PC-3 (cell line): ENCODE measurements at regions not wholly inside any gene's neighbourhood (a gene's known extent, or its start where the extent isn't known, plus 50 kb on each side); places are given as distances from the start of the nearest gene placed in this dataset.

Source experiments
- ATAC-seq: fragments of 200-7000 bp; cut with Tn5 transposase; 2 replicates; pipeline ENCODE4 v1.9.1; 2020; ENCODE audit warnings: mild to moderate bottlenecking, moderate library complexity
- BruUV-seq: library from RNA; stranded (reverse); fragments of 400-500 nt; replicated peaks from 2 replicates; lab custom pipeline; 2021; lab: Mats Ljungman, UMichigan
- CTCF ChIA-PET: fragments of 300-600 bp; sonication (Branson Sonifier 250); formaldehyde crosslinking; loops from one replicate; lab custom pipeline; 2022; ENCODE audit warnings: antibody characterized with exemption; lab: Charles Lee
- POLR2A ChIA-PET: fragments of 300-600 bp; sonication (Branson Sonifier 250); formaldehyde crosslinking; loops from one replicate; lab custom pipeline; 2022; ENCODE audit warnings: antibody characterized with exemption; ENCODE audit not compliant: unreplicated experiment; lab: Charles Lee
- DNase-seq: peaks from one replicate; pipeline ENCODE4 v3.0.0-alpha.2; 2015
- H2AFZ ChIP-seq: fragments of 300-600 bp; sonication (generic); 2 replicates; pipeline ENCODE4 v1.6.0; 2016; ENCODE audit warnings: antibody characterized with exemption, low read length
- H3F3A ChIP-seq: fragments of 300-600 bp; sonication (generic); one replicate; pipeline ENCODE4 v1.6.0; 2017; ENCODE audit warnings: antibody characterized with exemption, low read length, control low read depth, mild to moderate bottlenecking; ENCODE audit not compliant: unreplicated experiment
- H3K27ac ChIP-seq: fragments of 300-600 bp; sonication (generic); 2 replicates; pipeline ENCODE4 v1.5.1; 2016; ENCODE audit warnings: mild to moderate bottlenecking, low read length
- H3K27me3 ChIP-seq: fragments of 300-600 bp; sonication (generic); 2 replicates; pipeline ENCODE4 v1.6.1; 2016; ENCODE audit warnings: low read length, mixed read lengths
- H3K36me3 ChIP-seq: fragments of 300-600 bp; sonication (generic); 2 replicates; pipeline ENCODE4 v1.6.1; 2016; ENCODE audit warnings: low read depth, mixed run types, low read length, mixed read lengths
- H3K4me1 ChIP-seq: fragments of 300-600 bp; sonication (generic); 2 replicates; pipeline ENCODE4 v1.5.1; 2016; ENCODE audit warnings: low read length; ENCODE audit not compliant: insufficient read depth
- H3K4me2 ChIP-seq: fragments of 300-600 bp; sonication (generic); 2 replicates; pipeline ENCODE4 v1.6.0; 2016; ENCODE audit warnings: low read length
- H3K4me3 ChIP-seq: fragments of 300-600 bp; sonication (generic); 2 replicates; pipeline ENCODE4 v1.5.1; 2016; ENCODE audit warnings: mild to moderate bottlenecking, low read length, mixed read lengths
- H3K79me2 ChIP-seq: fragments of 300-600 bp; sonication (generic); 2 replicates; pipeline ENCODE4 v1.6.1; 2017; ENCODE audit warnings: low read length, mixed read lengths
- H3K9ac ChIP-seq: fragments of 300-600 bp; sonication (generic); 2 replicates; pipeline ENCODE4 v1.6.0; 2016; ENCODE audit warnings: mild to moderate bottlenecking, low read length
- H3K9me2 ChIP-seq: fragments of 300-600 bp; sonication (generic); replicated peaks from 2 replicates; pipeline ENCODE4 v1.6.1; 2016; ENCODE audit warnings: mixed run types, low read length, mixed read lengths
- H3K9me3 ChIP-seq: fragments of 300-600 bp; sonication (generic); 2 replicates; pipeline ENCODE4 v1.6.1; 2016; ENCODE audit warnings: low read length, mixed read lengths
- H4K20me1 ChIP-seq: fragments of 300-600 bp; sonication (generic); 2 replicates; pipeline ENCODE4 v1.6.1; 2016; ENCODE audit warnings: low read length, mixed read lengths
- EZH2 ChIP-seq: fragments of 300-600 bp; sonication (generic); IDR thresholded peaks from one replicate; pipeline ENCODE4 v1.6.1; 2017; ENCODE audit warnings: antibody characterized with exemption, mild to moderate bottlenecking, low read length; ENCODE audit not compliant: unreplicated experiment
- EZH2phosphoT487 ChIP-seq: fragments of 300-600 bp; sonication (generic); IDR thresholded peaks from 2 replicates; pipeline ENCODE4 v1.6.1; 2018; ENCODE audit warnings: mild to moderate bottlenecking, antibody characterized with exemption, low read length, borderline replicate concordance
- intact Hi-C: fragments of 100-400 bp; cut with micrococcal nuclease; formaldehyde crosslinking; loops from 2 replicates; pipeline ENCODE4 v1.9.0; 2023
- TF ChIP-seq, protein P1 (sequence below): fragments of 300-600 bp; sonication (generic); conservative IDR thresholded peaks from 2 replicates; pipeline ENCODE4 v1.5.1; 2017; ENCODE audit warnings: antibody characterized with exemption, low read depth, mild to moderate bottlenecking, low read length

DNA sequence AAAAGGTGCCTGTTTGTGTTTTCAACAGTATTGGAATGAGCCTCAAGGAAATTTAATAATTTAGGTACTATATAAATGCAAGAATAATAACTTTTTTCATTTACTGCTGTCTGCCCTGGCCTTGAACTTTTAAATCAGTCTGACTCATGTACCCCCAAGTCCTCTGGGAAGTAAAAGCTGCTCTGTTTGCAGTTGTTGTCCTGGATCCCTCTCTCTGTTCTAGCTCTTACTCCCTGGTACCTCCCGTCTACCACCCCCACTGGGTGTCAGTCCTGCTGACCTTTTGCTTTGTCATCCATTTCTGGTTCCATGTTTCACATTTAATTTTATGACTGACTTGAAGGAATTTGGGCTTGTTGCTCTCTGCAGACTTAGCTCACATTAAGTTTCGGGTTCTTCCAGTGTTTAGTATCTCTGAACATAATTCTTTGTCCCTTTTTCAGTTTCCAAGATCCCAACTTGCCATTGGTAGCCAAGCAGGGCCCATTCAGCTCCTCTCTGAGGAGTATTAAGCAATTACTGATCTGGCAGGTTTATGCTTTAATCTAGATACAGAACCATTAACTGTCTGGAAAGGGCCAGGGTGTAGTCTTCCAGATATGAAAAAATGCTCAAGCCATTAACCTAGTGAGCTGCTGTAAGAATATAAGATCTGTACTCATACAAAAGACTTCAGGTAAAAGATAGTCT, 208.7 kb upstream of the FAM3C start:
- Histone ChIP-seq H3K79me2 (no peaks in the 10 kb centered on the region), H3K4me2 (no peak overlapping the region), H3K36me3 (no peaks in the 10 kb centered on the region), H3K27me3 (peaks cover 37% of the 10 kb centered on the region), H3K9me2 (no peaks in the 10 kb centered on the region), H3K9me3 (no peaks in the 10 kb centered on the region), H4K20me1 (no peaks in the 10 kb centered on the region), H3K9ac (no peak overlapping the region), H3K27ac (no peak overlapping the region), H3K4me1 (no peaks in the 10 kb centered on the region), H3F3A (no peaks in the 10 kb centered on the region), H2AFZ (no peak overlapping the region), H3K4me3 (no peak overlapping the region)
- BruUV-seq: no TSS peak
- ChIA-PET CTCF (interaction anchor here (0.7 kb wide), 1 partner anchor 614 kb away, joined by 3 read pairs; no protein-coding TSS in a partner anchor), POLR2A (no interaction called here)
- intact Hi-C loops: loop anchor here (1.0 kb wide), 1 partner anchor 391 kb away; no protein-coding TSS in a partner anchor
- TF ChIP-seq, protein P1, sequence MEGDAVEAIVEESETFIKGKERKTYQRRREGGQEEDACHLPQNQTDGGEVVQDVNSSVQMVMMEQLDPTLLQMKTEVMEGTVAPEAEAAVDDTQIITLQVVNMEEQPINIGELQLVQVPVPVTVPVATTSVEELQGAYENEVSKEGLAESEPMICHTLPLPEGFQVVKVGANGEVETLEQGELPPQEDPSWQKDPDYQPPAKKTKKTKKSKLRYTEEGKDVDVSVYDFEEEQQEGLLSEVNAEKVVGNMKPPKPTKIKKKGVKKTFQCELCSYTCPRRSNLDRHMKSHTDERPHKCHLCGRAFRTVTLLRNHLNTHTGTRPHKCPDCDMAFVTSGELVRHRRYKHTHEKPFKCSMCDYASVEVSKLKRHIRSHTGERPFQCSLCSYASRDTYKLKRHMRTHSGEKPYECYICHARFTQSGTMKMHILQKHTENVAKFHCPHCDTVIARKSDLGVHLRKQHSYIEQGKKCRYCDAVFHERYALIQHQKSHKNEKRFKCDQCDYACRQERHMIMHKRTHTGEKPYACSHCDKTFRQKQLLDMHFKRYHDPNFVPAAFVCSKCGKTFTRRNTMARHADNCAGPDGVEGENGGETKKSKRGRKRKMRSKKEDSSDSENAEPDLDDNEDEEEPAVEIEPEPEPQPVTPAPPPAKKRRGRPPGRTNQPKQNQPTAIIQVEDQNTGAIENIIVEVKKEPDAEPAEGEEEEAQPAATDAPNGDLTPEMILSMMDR: no peak
- TF ChIP-seq EZH2phosphoT487 (no peak), EZH2 (no peak)
- ATAC-seq (no peak), DNase-seq (no peak)

DNA sequence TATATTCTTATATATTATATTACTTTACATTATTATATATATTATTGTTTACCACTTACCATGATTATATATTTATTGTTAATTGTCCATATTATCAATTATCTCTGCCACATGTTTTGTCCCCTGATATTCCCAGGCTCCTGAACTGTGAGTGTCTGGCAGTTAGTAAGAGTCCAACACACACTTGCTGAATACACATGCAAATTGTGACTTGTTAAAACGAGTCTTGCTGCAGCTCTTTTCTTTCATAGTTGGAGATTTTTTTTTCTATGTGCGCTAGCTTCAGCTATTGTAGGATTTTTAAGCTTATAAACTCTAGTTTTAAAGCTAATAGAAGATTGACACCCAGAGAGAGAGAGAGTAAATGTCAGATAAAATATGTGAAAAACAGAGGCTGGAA, 207.8 kb upstream of the FAM3C start:
- no peaks in the 10 kb centered on the region for H3K9me2 ChIP-seq
- BruUV-seq: no TSS peak
- DNase-seq (no peak), ATAC-seq (no peak)
- POLR2A ChIA-PET: no interaction called here
- H3K9ac ChIP-seq: no peak overlapping the region
- no peaks in the 10 kb centered on the region for H3K4me1 ChIP-seq
- no peaks in the 10 kb centered on the region for H3K36me3 ChIP-seq
- no peak overlapping the region for H3K4me2 ChIP-seq
- H4K20me1 ChIP-seq: no peaks in the 10 kb centered on the region
- no peak overlapping the region for H2AFZ ChIP-seq
- CTCF ChIA-PET: no interaction called here
- no peaks in the 10 kb centered on the region for H3K79me2 ChIP-seq
- H3K9me3 ChIP-seq: no peaks in the 10 kb centered on the region
- H3K4me3 ChIP-seq: no peak overlapping the region
- H3K27me3 ChIP-seq: peaks cover 37% of the 10 kb centered on the region
- no peak overlapping the region for H3K27ac ChIP-seq
- TF ChIP-seq, protein P1: no peak
- TF ChIP-seq EZH2 (no peak), EZH2phosphoT487 (no peak)
- no peaks in the 10 kb centered on the region for H3F3A ChIP-seq
- intact Hi-C loops: no loop called here

DNA sequence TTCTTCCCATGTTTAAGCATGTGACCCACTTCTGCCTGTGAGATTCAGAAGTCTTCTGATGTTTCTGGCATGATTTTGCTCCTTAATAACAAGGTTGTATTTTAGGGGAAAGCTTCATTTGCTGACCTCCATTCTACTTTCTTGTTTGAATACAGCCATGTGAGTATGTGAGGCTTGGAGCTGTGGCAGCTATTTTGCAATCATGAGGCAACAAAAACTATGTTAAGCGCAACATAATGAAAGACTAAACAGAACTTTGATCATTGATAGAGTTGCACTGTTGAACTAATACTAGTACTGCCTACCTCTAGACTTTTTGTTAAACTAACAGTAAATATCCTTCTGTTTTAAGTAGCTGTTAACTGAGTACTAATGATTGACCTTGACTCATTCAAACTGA, 203.8 kb upstream of the FAM3C start:
- H3K4me1 ChIP-seq: no peaks in the 10 kb centered on the region
- ChIA-PET CTCF (no interaction called here), POLR2A (no interaction called here)
- no TSS peak for BruUV-seq
- no peak overlapping the region for H3K4me2 ChIP-seq
- no peaks in the 10 kb centered on the region for H3K79me2 ChIP-seq
- TF ChIP-seq, protein P1: no peak
- no peak for TF ChIP-seq EZH2
- no peak for TF ChIP-seq EZH2phosphoT487
- no peaks in the 10 kb centered on the region for H3K9me3 ChIP-seq
- no peak for DNase-seq
- H3K9me2 ChIP-seq: no peaks in the 10 kb centered on the region
- intact Hi-C loops: no loop called here
- H3K9ac ChIP-seq: no peak overlapping the region
- no peaks in the 10 kb centered on the region for H3K36me3 ChIP-seq
- no peaks in the 10 kb centered on the region for H4K20me1 ChIP-seq
- no peak overlapping the region for H3K27ac ChIP-seq
- H2AFZ ChIP-seq: no peak overlapping the region
- H3K4me3 ChIP-seq: no peak overlapping the region
- ATAC-seq: no peak
- peaks cover 17% of the 10 kb centered on the region for H3K27me3 ChIP-seq
- H3F3A ChIP-seq: no peaks in the 10 kb centered on the region
